RWPE1 (cell line): ENCODE measurements at regions not wholly inside any gene's neighbourhood (a gene's known extent, or its start where the extent isn't known, plus 50 kb on each side); places are given as distances from the start of the nearest gene placed in this dataset.

Experiments used
- CTCF ChIA-PET: fragments of 350-600 bp; sonication (Branson Sonifier 250); formaldehyde crosslinking; extraction: SDS; loops from one replicate; lab custom pipeline; 2021; lab: Yijun Ruan, JAX
- POLR2A ChIA-PET: fragments of 400-600 bp; formaldehyde crosslinking; extraction: SDS; loops from one replicate; lab custom pipeline; 2020; ENCODE audit warnings: antibody characterized with exemption; ENCODE audit not compliant: low non-redundant PET; lab: Yijun Ruan, JAX
- DNase-seq: peaks from one replicate; pipeline ENCODE4 v3.0.0; 2012; ENCODE audit warnings: low spot score
- H3K27ac ChIP-seq: fragments of 450-650 bp; 2 replicates; pipeline ENCODE4 v1.5.1; 2017
- CTCF ChIP-seq: fragments of 450-650 bp; conservative IDR thresholded peaks from 2 replicates; pipeline ENCODE4 v1.5.1; 2017; ENCODE audit warnings: low read depth, mild to moderate bottlenecking

- TF ChIP-seq CTCF, result no peak
- DNase-seq, result peak; percentile 16
- CTCF ChIA-PET, result no interaction called here
- H3K27ac ChIP-seq, result no peak overlapping the region
- POLR2A ChIA-PET, result no interaction called here
These were observed 471.7 kb downstream of the EFNB2 start for GRCh38 chr13:106063591-106064313.

- POLR2A ChIA-PET, result no interaction called here
- no peak for TF ChIP-seq CTCF
- H3K27ac ChIP-seq, result no peak overlapping the region
- no peak for DNase-seq
- CTCF ChIA-PET, result no interaction called here
These were observed 473.7 kb downstream of the EFNB2 start for GRCh38 chr13:106061781-106062180.

GRCh38 chr13:106056851-106057250 lies 478.6 kb downstream of the EFNB2 start:
- POLR2A ChIA-PET, result no interaction called here

DNA sequence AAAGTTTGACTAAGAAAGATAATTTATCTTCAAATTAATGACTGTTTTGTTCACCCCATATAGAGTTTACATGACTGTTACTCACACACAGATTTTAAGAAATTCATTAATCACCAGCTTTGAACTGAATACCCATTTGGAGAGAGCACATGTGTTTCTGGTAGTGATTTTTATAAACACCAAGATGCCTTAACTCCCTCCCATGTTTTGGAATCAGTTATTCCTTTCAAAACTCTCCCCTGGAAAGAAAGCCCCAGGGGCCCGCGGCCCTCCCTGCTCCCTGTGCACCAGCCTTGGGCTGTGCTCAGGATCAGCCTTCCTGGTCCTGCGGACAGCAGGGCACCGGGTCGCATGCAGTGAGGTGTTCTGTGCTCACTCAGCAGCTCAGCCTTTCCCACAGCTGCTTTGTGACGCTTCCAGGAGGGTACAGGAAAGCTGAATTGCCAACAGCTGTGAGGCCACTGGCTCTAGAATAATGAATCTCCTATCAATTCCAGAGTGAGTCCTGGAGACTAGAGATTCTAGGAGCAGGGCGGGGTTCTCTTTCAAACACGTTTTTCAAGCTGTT lies 483.2 kb downstream of the EFNB2 start:
- DNase-seq, result no peak
- POLR2A ChIA-PET, result no interaction called here
- CTCF ChIA-PET, result interaction anchor here (0.5 kb wide), 1 partner anchor 367 kb away, joined by 3 read pairs; no protein-coding TSS in a partner anchor
- H3K27ac ChIP-seq, result no peak overlapping the region
- no peak for TF ChIP-seq CTCF

More at GRCh38 chr13:106056851-106057250, 478.6 kb downstream of the EFNB2 start:
- CTCF ChIA-PET, result interaction anchor here (0.5 kb wide), 1 partner anchor 971 kb away, joined by 5 read pairs; no protein-coding TSS in a partner anchor
- no peak for TF ChIP-seq CTCF
- DNase-seq, result no peak
- H3K27ac ChIP-seq, result no peak overlapping the region

GRCh38 chr13:106049171-106049570 lies 486.3 kb downstream of the EFNB2 start:
- no peak for TF ChIP-seq CTCF
- CTCF ChIA-PET, result interaction anchor here (0.6 kb wide), 1 partner anchor 458 kb away, joined by 3 read pairs; no protein-coding TSS in a partner anchor
- POLR2A ChIA-PET, result no interaction called here
- H3K27ac ChIP-seq, result no peak overlapping the region
- no peak for DNase-seq

DNA sequence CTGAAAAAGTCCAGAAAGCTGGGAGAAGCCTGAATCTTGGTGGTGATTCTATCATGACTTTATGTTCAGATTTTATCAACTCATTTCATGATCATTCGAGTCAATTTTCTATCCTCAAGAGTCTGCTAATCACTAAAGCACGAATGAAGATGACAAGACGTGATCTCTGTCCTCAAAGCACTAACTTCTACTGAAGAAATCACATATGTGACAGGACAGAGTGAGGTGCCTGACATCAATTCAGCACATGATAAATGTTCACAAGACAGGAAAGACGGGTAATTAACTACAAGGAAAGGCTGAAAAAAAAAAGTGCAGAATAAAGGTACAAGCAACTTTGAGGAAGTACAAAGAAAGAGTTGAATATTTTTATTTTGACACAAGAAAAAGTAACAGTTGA lies 487.1 kb downstream of the EFNB2 start:
- no peak for DNase-seq
- ChIA-PET POLR2A (no interaction called here), CTCF (no interaction called here)
- no peak for TF ChIP-seq CTCF
- no peak overlapping the region for H3K27ac ChIP-seq
